ENCODE measurements at regions not wholly inside any gene's neighbourhood (a gene's known extent, or its start where the extent isn't known, plus 50 kb on each side); places are given as distances from the start of the nearest gene placed in this dataset.

- ChIA-PET CTCF (no interaction called here), POLR2A (ENCODE audit: unreplicated experiment) (no interaction called here)
- Histone ChIP-seq H3K14ac (replicated peaks; ENCODE audit: low read depth, low read length) (no peak overlapping the region), H3K4ac (ENCODE audit: low read depth, low read length) (no peak overlapping the region), H3K9ac (ENCODE audit: low read depth, low read length) (no peak overlapping the region), H3K27ac (ENCODE audit: insufficient read depth, low read length) (no peak overlapping the region), H3K9me3 (ENCODE audit: control insufficient read depth, insufficient read depth, low read length) (no peaks in the 10 kb centered on the region), H3K79me1 (ENCODE audit: low read depth in 1 of 2, low read length in 2 of 2) (no peaks in the 10 kb centered on the region), H3K36me3 (ENCODE audit: control insufficient read depth, insufficient read depth, low read length) (no peaks in the 10 kb centered on the region), H3K4me3 (ENCODE audit: insufficient read depth, low read depth, low read length) (no peak overlapping the region), H2AFZ (replicated peaks; ENCODE audit: low read length, poor library complexity) (no peak overlapping the region), H2AK5ac (ENCODE audit: low read depth, low read length) (no peak overlapping the region), H3K23ac (ENCODE audit: low read depth, low read length) (no peak overlapping the region), H3K27me3 (ENCODE audit: control insufficient read depth, insufficient read depth, low read length) (no peaks in the 10 kb centered on the region), H3K4me1 (ENCODE audit: control insufficient read depth, insufficient read depth, low read length) (no peaks in the 10 kb centered on the region), H4K5ac (ENCODE audit: low read depth, low read length) (no peak overlapping the region), H3K9me1 (ENCODE audit: insufficient read depth, low read length) (no peaks in the 10 kb centered on the region), H2BK5ac (ENCODE audit: low read depth, low read length, poor library complexity, severe bottlenecking) (no peak overlapping the region), H3K18ac (ENCODE audit: low read depth, low read length) (no peak overlapping the region), H3K4me2 (ENCODE audit: low read depth, low read length) (no peak overlapping the region), H4K91ac (ENCODE audit: insufficient read depth, low read depth, low read length) (no peak overlapping the region), H4K8ac (ENCODE audit: low read depth in 2 of 2, low read length in 2 of 2) (no peak overlapping the region), H2BK120ac (ENCODE audit: low read depth, low read length) (no peak overlapping the region), H3K56ac (ENCODE audit: extremely low read depth, insufficient read depth, low read length) (no peak overlapping the region), H2BK20ac (ENCODE audit: low read depth, low read length) (no peak overlapping the region), H4K20me1 (ENCODE audit: insufficient read depth, low read length) (no peaks in the 10 kb centered on the region), H2AK9ac (replicated peaks; ENCODE audit: low read depth, low read length, poor library complexity) (no peak overlapping the region), H2BK15ac (ENCODE audit: low read depth, low read length) (no peak overlapping the region; the same call in 2 of the 3 replicates)
- intact Hi-C loops (cut with micrococcal nuclease) (no loop called here), in situ Hi-C loops (cut with MboI; ENCODE audit: low sequenced_read_pairs) (no loop called here), dilution Hi-C loops (cut with HindIII; ENCODE audit: low sequenced_read_pairs, unreplicated experiment) (no loop called here)
- ATAC-seq (ENCODE audit: low read depth) = no peak
- no TSS peak for BruUV-seq (replicated peaks)
- DNase-seq = no peak
- TF ChIP-seq RCOR1 (IDR thresholded peaks at IDR 0.05; ENCODE audit: insufficient replicate concordance, low read length) (no peak), CHD1 (IDR thresholded peaks at IDR 0.05; ENCODE audit: low read depth, low read length) (no peak), NFE2L2 (IDR thresholded peaks at IDR 0.05; ENCODE audit: low read depth, low read length) (no peak), RAD21 (IDR thresholded peaks at IDR 0.05; ENCODE audit: low read length) (no peak), SMC3 (IDR thresholded peaks at IDR 0.05; ENCODE audit: low read depth, low read length) (no peak), BHLHE40 (IDR thresholded peaks at IDR 0.05; ENCODE audit: low read depth, low read length) (no peak), FOS (IDR thresholded peaks at IDR 0.05; ENCODE audit: low read depth, low read length) (no peak), MAFK (IDR thresholded peaks at IDR 0.05; ENCODE audit: low read depth, low read length) (no peak), CEBPB (IDR thresholded peaks at IDR 0.05; ENCODE audit: low read depth, low read length) (no peak), MXI1 (IDR thresholded peaks at IDR 0.05; ENCODE audit: borderline replicate concordance, low read depth, low read length) (no peak), MAZ (IDR thresholded peaks at IDR 0.05; ENCODE audit: borderline replicate concordance, low read depth, low read length) (no peak)
- TF ChIP-seq, protein P1, sequence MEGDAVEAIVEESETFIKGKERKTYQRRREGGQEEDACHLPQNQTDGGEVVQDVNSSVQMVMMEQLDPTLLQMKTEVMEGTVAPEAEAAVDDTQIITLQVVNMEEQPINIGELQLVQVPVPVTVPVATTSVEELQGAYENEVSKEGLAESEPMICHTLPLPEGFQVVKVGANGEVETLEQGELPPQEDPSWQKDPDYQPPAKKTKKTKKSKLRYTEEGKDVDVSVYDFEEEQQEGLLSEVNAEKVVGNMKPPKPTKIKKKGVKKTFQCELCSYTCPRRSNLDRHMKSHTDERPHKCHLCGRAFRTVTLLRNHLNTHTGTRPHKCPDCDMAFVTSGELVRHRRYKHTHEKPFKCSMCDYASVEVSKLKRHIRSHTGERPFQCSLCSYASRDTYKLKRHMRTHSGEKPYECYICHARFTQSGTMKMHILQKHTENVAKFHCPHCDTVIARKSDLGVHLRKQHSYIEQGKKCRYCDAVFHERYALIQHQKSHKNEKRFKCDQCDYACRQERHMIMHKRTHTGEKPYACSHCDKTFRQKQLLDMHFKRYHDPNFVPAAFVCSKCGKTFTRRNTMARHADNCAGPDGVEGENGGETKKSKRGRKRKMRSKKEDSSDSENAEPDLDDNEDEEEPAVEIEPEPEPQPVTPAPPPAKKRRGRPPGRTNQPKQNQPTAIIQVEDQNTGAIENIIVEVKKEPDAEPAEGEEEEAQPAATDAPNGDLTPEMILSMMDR (conservative IDR thresholded peaks at IDR 0.05; ENCODE audit: low read depth, low read length) = no peak
- TF ChIP-seq, protein P2, sequence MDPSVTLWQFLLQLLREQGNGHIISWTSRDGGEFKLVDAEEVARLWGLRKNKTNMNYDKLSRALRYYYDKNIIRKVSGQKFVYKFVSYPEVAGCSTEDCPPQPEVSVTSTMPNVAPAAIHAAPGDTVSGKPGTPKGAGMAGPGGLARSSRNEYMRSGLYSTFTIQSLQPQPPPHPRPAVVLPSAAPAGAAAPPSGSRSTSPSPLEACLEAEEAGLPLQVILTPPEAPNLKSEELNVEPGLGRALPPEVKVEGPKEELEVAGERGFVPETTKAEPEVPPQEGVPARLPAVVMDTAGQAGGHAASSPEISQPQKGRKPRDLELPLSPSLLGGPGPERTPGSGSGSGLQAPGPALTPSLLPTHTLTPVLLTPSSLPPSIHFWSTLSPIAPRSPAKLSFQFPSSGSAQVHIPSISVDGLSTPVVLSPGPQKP (IDR thresholded peaks at IDR 0.05; ENCODE audit: borderline replicate concordance, low read depth, low read length) = no peak
- WGBS, 2 experiments (ENCODE audit: extremely low coverage in 2 of 2, insufficient read length in 1 of 2) = 83% methylated on average over 2 of the region's 4 CpGs; no CpG with 5 or more reads in 1 of the 2 experiments
Observed at GRCh38 chr5:111810112-111810511, 53.1 kb upstream of the NREP start.
